GM21526 (cell line): ENCODE measurements at regions not wholly inside any gene's neighbourhood (a gene's known extent, or its start where the extent isn't known, plus 50 kb on each side); places are given as distances from the start of the nearest gene placed in this dataset.
"Not testable (repeated sequence)": the region's sequence is repeated elsewhere in the genome, so short reads cannot be mapped to it uniquely, and the experiment has no call there.

Experiments used
- ATAC-seq: cut with Tn5 transposase; IDR thresholded peaks from one replicate; pipeline ENCODE4 v1.9.1; 2021; ENCODE audit warnings: moderate library complexity; ENCODE audit not compliant: unreplicated experiment, low FRiP score

DNA sequence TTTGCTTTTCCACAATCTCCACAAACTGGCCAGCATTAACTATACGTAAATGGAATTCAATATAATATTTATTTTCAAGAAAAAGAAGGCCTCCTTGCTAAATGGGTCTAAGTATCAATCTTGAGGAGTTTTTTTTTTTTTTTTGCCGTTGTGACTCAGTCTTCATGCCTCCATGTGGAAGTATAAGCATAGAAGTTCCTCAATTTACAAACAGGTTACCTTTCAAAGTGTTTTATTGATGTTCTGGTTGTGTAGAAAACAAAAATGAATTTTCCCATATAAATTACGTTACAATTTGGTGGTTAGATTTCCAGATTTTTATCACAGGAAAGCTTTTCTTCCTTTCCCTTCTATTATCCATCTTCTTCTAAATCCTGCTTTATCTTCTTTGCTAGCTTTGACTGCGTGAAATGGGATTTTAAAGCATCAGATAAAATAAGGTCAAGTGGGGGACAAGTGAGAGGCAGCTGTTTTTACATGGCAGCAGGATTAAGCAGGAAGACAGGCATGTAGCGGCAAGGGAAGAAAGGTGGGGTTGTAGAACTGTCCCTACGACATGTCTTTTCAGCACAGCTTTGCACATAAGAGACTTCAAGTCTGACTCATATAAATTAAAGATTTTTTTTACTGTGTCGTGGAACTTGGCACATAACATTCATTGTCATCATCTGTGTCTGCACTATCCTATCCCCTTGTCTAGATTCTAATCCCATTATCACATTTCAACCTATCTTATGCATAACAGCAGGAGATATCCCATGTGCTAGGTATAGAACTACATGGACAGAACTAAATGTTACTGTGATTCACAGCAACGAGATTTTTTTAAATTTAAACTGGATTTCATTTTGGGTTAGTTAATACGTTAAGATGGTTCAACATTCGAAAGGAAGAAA lies 135.3 kb upstream of the FAM3C start:
- no peak for ATAC-seq

DNA sequence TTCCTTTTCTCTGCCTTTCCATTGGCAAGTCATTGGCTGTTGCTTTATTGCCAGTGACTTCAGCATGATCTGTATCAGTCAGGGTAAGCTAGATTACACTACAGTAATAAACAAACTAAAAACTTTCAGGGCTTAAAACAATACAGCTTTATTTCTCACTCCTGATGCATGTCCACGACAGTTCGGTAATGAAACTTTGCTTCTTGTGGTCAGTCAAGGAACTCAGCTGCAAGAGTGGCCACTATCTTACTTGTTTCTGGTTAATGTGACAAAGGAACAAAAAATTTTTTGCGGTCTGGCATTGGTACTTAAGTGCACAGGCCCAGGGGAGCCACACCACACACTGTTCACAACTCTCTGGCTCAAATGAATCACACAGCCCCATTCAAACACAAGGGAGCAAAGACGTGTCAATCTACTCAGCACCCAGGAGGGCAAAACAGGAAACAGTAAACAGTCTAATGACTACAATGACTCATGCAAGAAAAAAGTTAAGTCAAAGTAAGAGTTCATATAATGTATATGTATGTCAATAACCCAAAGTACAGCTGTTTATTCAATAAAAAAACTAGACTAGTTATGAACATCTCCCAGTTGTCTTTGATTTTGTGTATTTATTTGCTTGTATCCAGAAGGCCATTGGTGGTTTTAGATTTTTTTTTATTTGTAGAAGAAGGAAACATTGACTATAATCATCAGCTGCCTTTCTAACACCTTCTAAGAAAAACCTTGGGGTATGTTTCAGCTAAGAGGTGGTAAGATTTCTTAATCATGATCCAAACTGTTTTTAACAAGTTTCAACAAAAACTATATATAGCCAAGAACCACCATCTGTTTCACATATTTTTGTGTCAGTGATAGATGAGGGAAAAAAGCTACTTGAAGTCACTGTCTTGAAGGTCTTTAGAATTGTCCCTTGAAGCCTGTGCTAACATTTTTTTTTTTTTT lies 134.4 kb upstream of the FAM3C start:
- ATAC-seq, result peak; percentile 99

DNA sequence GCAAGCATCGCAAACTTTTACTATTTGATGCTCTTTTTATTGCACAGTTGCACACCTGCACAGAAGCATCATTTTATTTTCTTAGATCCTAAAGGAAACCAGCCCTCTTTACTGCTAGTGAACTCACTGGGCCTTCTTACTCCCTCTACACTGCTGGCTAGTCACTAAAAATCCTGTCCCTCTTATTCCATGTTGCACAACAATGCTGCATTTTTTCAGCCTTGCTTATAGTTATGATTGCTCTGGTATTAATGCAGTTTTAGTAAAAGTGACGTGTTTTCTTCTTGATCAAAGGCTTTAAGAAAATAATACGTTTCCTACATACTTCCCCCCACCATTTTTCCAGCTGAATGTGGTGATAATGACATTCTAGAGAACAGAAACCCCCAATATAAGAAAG lies 132.9 kb upstream of the FAM3C start:
- no peak for ATAC-seq

DNA sequence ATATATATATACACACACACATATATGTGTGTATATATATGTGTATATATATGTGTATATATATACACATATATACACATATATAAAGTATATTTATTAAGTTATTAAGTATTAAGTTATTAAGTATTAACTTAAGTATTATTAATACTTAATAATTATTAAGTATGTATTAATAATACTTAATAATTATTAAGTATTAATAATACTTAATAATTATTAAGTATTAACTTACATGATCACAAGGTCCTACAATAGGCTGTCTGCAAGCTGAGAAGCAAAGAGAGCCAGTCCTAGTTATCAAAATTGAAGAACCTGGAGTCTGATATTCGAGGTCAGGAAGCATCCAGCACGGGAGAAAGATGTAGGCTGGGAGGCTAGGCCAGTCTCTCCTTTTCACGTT lies 130.1 kb upstream of the FAM3C start:
- ATAC-seq, result not testable (repeated sequence)

DNA sequence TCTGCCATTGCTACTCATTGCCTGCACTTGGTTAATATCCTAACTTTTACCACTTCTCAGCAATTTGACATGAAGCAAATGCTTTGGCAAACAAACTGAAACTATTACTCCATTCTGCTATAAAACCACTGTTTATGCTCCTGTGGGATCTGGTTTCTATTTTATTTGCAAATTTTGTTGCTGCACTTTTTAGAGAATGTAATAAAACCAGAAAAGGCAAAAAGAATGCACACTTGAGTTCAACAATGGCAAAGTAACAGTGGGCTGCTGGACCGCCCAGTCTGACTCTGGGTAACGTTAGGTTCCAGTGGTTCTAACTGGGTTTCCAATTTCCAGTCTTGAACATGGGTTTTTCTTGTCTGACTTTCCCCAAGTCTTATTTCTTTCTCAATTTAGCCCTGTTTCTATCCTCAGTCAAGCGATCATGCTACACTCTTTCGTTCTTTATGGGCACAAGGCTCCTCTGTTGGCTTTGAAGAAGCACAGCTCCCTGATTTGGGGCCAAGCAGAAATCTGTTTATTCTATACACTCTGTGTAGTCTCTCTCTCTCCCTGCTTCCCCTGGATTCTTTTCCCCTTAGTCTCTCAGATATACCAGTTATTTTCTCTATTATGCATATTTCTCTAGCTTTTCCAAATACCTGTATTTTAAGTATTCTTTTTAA lies 129.2 kb upstream of the FAM3C start:
- ATAC-seq, result no peak

DNA sequence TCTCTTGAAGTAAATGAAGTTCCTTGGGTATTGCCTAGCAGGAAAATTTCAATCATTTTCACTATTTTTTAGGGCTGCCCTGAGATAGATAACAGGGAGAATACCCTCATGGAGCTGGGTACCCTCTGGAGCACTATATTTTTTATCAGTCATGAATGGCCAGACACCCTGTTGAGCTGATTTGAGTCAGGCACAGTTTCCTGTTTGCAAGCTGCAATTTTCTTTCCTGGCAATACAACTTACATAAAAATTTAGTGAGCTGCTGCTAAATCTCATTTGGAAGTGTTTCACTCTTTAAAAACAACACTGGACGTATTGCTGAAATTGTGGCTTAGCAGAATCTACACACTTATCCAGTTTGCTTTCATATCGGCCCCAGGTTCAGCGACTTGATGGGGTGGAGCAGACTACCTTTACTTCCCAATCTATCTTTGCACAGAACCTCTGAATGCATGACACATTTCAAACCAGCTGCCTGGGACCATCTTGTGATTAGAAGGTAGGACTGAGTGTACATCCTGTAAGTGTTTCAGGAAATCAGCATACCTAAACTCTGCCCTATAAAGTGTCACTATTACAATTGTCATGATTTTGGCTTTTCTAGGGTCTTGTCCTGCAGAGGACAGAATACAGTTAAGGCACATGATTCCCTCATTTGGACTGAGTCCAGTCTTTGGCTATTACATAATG lies 125.7 kb upstream of the FAM3C start:
- no peak for ATAC-seq

DNA sequence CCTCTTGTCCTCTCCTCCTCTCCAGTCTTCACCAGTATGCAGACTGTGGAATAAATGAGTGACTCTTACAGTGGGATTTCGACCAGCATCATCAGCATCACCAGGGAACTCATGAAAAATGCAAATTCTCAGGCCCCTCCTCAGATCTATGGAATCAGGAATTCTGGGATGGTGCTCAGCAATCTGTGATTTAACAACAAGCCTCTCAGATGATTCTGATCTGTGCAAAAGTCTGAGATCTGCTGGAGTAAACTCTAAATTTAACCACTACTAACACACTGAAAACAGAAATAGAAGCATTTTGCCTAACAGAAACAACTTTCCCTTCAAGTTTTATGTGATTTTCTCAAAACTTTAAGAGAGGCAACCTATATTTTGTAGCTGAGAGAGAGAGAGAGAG lies 124.8 kb upstream of the FAM3C start:
- ATAC-seq, result no peak

DNA sequence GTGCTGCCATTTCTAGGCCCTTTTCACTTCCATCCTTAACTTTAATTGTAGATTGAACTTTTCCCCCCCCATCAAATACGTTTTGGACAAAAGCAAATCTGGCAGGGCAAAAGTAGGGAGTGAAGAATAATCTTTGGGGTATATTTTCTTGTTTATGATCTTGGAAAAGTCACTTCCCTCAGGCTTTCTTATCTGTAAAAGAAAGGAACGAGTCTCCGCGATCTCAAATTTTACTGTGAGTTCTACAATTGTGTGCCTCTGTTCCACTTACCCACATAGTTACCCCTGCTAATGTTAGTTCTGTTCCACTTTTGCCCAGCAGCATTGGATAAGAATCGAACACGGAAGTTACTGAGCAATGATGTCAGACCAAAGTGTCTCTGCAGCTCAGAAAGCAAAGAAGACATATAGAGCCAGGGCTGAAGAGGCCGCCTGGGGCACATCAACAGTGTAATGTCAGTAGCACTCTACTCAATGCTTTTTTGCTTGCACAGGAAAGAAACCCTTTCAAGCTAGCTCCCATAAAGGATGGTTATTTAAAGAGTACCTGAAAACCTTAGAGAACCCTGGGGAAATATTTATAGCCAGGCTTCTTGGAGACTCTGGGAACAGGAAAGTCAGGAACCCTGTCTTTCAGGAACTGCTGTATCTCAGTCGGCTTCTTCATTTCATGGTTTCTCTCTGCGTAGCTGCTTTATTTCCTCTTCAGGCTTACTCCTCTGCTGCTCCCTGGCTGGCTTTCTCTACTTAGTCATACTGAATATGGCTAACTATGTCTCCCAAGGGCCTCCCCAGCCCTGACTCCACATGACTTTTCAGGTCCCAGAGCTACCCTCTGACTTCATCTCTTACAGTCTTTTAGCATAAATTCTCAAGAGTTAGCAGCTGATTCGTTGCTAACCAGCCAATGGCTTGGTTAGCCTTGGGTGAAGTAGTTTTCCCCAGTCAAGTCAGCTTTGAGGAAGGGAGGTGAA lies 123.7 kb upstream of the FAM3C start:
- ATAC-seq, result peak; percentile 80

DNA sequence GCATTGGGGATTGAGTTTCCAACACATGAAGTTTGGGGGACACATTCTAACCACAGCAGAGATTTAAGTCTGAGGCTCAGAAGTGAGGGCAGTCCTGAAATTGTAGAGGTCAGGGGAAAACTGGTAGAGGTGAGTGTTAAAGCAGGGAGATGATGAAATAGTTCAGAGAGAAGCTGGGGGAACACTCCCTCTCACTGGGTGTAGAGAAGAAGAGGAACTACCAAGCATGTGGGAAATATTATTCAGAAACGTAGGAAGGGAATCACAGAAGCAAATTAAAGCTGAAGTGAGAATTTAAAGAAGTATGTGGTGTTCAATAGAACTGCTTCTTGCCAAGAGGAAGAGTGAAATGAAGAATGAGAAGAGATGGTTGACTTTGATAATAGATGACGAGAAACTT lies 121.5 kb upstream of the FAM3C start:
- no peak for ATAC-seq

DNA sequence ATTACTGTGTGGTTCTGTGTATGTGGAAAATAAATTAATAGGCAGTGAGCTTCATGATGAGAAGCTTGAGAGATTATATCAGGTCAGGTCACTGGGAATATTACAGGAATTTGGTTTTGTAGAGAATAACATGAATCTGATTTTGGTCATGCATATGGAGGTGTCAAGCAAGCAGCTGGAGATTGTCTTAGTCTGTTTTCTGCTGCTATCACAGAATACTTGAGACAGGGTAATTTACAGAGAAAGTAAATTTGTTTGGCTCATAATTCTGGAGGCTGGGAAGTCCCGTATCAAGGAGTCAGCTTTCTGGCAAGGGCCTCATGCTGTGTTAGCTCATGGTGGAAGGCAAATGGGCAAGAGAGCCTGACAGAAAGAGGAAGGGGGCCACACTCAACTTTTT lies 120.7 kb upstream of the FAM3C start:
- ATAC-seq, result no peak

DNA sequence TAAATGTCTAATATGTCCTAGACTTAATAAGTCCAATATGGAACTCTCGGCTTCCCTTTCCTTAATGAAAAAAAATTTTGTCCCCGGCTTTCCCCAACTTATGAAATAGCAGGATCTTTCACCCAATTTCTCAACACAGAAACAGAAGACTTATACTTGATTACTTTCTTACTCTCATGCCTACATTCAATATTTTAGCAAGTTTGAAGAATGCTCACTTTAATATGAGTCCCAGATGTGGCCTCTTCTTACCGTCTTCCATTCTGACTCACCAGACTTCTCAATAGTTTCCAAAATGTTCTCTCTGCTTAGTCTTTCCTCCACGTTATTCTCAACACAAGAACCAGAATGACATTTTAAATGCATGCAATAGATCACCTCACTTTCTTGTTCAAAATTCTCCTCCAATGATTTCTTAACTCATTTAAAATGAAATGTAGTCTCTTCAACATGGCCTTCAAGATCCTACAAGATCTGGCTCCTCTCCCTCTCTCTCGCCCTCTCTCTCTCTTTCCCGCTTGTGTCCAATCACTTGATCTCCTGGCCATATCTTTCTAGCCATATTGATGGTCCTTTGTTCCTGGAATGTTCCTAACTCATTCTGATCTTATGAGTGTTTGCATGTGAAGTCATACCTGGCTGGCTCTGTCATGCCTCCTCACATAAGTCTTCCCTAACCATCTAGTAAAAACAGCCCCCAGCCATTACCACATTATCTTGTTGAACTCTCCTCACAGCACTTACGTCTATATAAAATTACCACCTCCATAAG lies 119.7 kb upstream of the FAM3C start:
- no peak for ATAC-seq

DNA sequence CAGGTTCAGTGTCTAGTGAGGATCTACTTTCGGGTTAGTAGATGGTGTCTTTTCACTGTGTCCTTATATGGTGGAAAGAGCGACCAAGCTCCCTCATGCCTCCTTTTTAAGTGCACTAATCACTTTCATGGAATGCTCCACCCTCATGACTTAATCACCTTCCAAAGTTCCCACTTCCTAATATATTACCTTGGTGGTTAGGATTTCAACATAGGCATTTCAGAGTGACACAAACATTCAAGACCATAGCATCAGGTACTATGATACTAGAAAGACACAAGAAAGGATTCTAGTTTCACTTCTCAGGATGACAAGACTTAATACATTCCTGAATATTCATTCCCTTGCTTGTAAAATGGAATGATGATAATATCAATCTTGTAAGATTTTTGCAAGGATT lies 119.1 kb upstream of the FAM3C start:
- no peak for ATAC-seq

DNA sequence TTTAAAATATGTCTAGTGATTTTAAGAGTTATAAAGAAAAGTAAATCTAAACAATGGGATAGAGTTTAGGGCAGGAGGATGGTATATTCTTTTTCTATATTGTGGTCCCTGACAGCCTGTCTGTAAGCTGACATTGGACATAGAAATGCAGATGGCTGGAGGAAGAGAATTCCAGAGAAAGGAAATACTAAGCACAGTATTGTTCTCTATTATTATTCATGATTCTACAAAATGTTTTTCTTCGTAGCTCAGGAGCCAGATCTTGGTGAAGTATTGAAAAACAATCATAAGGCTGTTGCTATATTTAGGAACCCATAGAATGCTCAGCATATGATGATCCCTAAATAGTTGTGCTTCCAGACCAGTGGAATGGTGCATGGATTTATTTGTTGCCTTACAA lies 117.0 kb upstream of the FAM3C start:
- no peak for ATAC-seq

DNA sequence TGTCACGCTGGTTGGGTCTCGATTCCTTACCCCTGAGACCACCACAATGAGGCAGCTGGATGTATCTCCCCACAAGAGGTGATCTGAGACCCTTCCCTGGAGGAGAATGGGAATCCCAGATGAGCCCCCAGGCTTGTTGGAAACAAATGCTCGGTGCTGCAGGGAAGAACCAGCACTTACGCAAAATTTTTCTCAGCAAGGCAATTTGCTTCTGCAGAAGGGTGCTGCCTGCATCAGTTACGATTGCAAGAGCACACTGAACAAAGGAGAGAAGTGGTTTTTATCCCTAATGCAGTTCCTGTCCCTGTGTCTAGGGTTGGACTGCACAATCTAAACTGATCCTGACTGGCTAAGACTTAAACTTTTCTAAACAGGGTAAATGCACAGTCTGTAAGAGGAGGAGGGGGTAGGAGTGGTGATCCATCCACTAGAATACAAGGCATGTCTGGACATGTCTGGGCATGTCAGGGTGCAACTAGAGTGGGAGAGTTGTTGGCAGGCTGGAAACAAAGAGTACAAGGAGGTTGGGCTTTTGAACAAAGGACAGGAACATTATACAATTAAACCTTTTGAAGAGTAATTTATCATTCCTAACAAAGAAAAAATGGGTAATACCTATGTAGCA lies 114.9 kb upstream of the FAM3C start:
- no peak for ATAC-seq

DNA sequence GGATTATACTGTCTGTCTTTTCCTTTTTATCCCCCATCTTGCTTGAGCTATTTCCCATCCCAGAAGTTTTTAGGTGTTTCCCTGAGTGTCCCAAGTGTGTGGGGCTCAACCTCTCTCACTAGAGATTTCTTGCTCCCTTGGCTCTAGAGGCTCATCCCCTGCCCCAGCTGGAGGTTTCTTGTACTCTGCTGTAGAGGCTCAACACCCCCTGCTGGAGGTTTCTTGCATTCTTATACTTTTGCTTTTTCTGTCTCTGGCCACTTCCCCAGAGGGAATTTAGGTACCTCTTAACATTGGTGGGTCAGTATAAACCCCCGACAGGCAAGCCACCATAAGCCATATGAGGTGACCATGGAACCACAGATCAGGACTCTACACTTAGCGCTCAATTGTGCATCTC lies 114.2 kb upstream of the FAM3C start:
- ATAC-seq, result no peak

DNA sequence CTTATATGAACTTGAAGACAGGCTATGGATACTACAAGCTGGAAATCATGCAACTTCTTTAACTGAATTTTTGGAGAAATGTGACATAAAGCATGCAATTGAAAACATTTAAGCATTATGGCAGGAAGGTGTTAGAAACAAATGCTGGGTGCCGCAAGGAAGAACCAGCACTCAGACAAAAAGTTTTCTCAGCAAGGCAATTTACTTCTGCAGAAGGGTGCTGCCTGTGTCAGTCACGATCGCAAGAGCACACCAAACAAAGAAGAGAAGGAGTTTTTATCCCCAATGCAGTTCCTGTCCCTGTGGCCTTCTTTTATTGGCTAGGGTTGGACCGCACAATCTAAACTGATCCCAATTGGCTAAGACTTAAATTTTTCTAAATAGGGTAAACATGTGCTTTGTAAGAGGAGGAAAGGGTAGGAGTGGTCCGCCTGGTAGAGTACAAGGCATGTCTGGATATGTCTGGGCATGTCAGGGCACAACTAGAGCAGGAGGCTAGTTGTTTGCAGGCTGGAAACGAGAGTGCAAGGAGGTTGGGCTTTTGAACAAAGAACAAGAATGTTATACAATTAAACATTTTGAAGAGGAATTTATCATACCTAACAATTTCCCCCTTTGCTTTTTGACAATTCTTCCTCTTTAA lies 109.6 kb upstream of the FAM3C start:
- no peak for ATAC-seq

DNA sequence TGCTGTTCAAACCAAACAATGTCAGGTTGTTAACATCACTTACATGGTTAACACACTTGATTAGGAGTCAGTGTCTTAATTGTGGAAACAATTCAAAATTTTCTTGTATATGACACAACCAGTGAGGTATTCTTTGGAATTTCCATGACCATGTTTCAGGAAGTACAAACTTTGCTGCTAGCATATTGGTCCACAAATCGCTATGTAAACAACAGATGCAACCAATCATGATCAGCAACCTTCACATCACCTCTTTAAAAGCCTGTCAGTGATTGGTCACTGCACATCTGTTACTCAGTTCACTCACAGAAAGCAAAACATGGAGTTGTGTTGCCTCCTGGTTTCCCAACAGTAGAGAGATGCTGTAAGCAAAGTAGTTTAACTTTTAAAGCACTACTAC lies 108.9 kb upstream of the FAM3C start:
- ATAC-seq, result no peak

DNA sequence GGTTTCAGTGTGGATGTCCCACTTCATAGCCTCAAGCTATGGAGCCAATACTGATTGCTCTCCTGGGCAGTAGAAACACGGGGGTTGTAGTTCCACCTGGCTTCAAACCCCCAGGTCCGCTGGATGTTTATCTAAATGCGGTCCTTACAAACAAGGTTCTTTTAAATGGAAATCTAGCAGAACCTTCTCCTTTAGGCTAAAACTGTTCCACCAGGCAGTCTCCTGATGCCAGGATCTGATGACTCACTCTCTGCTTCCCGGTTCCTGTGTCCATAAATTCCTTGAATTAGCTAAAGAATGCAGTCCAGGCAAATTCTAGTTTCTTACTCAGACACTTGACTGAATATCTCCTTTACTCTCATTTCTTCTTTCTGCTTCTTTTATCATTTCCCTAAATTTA lies 108.4 kb upstream of the FAM3C start:
- ATAC-seq, result no peak
